UCSD-AML1 (cell line): ENCODE measurements at regions not wholly inside any gene's neighbourhood (a gene's known extent, or its start where the extent isn't known, plus 50 kb on each side); places are given as distances from the start of the nearest gene placed in this dataset.

ENCODE experiments used
- DNase-seq: peaks from one replicate; lab custom pipeline; 2025; ENCODE audit not compliant: unreplicated experiment; lab: John Stamatoyannopoulos, UW

DNA sequence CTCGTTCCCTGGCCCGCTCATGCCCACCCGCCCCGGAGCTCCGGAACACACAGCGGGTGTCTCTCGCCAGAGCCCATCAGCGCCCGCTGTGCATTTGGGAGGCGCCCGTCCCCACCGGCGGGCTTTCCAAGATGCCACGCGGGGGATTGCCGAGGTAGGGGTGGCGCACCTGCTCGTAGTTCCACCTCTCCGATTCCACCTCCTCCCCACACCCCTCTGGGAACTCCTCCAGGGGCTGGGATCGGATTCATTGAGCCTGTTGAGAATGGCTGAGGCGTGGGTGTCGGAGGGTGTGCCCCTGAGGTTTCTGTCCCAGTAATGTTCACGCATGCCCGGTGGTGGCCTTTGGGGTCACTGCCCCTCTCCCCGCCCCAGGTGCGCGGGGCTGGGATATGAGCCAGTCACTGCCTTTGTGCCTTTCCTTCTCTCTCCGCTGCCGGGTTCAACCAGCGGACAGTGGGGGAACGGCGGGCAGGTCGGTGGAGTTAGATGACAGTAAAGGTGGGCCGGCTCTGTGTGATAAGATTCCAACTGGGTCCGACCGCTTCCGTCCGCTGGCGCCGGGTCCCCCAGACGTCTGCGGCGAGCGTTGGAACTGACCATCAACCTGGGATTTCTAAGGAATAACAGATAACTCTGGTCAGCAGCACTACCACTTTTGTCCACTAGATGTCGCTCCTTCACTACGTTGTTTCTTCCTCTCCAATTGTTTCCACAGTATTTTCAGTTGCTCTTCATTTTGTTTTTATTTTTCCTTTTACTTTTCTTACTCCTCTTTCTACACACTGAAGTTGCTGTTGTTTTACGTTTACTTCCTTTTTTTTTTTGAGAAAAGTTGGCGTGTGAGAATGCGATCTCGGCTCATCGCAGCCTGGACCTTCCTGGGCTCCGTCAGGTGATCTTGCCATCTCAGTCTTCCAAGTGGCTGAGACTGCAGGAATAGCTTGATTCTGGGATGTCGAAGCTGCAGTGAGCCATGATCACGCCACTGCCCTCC, 178.1 kb upstream of the ALG10B start:
- peak; percentile 13 for DNase-seq

- no peak for DNase-seq
Observed at GRCh38 chr12:38139456-38139855, 177.1 kb upstream of the ALG10B start.

DNA sequence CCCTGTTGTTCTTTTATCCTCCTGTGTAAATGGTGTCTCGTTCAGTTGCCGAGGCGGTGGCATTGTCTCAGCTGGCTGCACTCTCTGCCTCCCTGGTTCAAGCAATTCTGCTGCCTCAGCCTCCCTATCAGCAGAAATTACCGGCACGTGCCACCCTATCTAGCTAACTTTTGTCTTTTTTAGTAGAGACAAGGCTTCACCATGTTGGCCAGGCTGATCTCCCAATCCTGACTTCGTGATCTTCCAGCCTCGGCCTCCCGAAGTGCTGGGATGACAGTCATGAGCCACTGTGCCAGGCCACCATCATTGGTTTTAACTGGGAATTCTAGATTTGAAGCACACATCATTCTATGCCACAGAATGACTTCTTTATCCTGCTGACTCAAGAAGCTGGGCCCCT, 175.3 kb upstream of the ALG10B start:
- DNase-seq: no peak

- DNase-seq: no peak
Observed at GRCh38 chr12:38141861-38142260, 174.7 kb upstream of the ALG10B start.

- DNase-seq: no peak
Observed at GRCh38 chr12:38142974-38143373, 173.6 kb upstream of the ALG10B start.

GRCh38 chr12:38144049-38144448, 172.5 kb upstream of the ALG10B start:
- no peak for DNase-seq

DNA sequence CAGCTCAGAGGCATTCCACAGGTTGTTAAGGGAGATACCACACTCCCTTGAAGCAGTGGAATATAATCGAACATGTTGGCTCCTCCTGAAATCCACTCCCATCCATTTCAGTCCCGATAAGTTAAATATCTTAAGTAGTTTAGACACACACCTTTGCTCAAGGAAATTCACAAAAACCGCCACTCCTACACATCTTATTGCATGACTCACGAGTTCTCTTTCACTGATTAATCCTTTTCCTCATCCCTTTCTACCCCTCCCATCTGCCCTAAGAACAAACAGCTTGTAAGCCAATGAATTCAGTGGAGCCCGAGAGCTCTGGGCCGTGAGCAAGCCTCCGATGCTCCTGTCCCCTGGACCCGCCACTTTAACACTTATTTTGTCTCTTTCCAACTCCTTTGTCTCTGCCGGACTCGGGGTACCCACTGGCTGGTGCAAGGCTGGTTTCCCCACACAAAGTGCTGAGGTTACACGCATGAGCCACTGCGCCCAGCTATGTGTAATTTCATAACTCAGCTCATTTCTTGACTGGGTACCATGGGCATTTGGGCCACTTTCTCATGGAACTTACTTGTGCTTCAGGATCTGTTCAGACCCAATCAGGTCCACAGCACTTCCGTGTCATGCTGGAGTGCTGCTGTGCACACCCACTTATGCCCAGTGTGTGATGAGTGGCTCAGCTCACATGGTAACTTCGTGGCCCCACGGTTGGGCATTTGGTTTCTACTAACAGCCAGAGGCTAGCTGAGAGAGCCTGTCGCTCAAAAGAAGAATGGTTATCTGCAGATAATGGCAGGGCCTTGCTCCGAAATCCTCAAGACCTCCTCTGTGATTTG, 171.8 kb upstream of the ALG10B start:
- DNase-seq: no peak

- no peak for DNase-seq
Observed at GRCh38 chr12:38149395-38150073, 167.0 kb upstream of the ALG10B start.

- DNase-seq: no peak
Observed at GRCh38 chr12:38151991-38152700, 164.4 kb upstream of the ALG10B start.

DNA sequence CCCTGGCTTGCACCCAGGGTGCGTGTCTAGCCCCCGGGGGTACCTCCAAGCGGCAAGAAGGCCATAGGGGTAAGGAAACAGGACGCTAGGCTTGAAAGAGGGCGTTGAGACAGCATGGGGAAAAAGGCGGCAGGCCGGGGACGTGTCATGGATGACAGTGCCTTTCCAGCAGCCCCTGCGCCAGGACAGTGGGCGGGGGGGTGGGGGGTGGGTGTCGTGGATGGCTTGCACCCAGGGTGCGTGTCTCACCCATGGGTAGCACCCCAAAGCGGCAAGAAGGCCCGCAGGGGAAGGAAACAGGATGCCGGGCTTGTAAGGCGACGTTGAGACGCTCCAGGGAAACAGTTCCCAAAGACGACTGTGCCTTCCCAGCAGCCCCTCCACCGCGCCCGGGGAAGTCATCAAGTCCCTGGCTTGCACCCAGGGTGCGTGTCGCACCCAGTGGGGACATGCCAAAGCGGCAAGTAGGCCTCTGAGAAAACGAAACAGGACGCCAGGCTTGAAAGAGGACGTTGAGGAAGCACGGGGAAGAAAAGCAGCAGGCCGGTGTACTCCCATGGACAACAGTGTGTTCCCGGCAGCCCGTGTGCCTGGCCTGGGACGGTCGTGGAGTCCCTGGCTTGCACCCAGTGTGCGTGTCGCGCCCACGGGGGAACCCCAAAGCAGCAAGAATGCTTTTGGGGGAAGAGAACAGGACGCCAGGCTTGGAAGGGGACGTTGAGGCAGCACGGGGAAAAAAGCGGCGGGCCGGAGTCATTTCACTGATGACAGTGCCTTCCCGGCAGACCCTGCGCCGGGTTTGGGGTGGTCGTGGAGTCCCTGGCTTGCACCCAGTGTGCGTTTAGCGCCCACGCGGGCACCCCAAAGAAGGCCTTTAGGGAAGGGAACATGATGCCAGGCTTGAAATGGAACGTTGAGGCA, 163.5 kb upstream of the ALG10B start:
- DNase-seq: no peak

DNA sequence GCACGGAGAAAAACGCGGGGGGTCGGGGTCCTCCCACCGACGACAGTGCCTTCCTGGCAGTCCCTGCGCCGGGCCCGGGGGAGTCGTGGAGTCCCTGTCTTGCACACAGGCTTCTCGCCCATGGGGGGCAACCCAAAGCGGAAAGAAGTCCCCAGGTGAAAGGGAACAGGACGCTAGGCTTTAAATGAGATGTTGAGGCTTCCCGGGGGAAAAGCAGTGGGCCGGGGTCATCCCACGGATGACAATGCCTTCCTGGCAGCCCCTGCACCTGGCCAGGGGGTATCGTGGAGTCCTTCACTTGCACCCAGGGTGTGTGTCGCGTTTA, 162.9 kb upstream of the ALG10B start:
- DNase-seq: no peak

- no peak for DNase-seq
Observed at GRCh38 chr12:38154096-38155019, 162.2 kb upstream of the ALG10B start.

GRCh38 chr12:38155020-38155395, 161.6 kb upstream of the ALG10B start:
- no peak for DNase-seq

- DNase-seq: no peak
Observed at GRCh38 chr12:38155526-38156496, 160.8 kb upstream of the ALG10B start.

GRCh38 chr12:38156497-38157245, 159.9 kb upstream of the ALG10B start:
- DNase-seq: no peak

GRCh38 chr12:38157274-38157932, 159.2 kb upstream of the ALG10B start:
- DNase-seq: no peak
